ENCODE measurements at regions not wholly inside any gene's neighbourhood (a gene's known extent, or its start where the extent isn't known, plus 50 kb on each side); places are given as distances from the start of the nearest gene placed in this dataset.

DNA sequence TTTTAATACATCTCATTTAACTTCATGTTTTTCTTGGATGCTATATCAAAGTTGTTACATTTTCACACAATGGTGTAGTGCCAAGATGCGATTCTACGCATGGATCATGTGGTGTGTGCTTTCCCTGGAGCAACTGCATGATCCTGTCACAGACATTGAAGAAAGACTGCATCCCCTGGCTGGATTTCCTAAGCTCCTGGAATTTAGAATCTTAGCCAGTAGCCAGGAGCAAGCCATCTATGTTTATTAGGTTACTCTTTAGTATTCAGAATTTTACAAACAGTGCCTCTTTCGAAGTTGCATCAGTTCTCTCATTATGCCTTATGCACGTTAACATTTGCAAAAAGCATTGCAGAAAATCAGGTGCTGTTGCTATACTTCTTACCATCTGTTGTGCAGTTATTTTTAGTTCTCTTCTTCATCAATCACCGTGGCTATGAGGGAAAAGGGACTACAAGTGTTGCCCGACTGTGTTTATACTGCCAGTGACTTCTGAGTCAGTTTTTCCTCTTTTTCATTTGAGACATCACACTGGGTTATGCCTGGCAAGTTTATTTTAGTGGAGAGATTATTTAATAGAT lies 584.2 kb downstream of the BCKDHB start:
- TF ChIP-seq, protein P1, sequence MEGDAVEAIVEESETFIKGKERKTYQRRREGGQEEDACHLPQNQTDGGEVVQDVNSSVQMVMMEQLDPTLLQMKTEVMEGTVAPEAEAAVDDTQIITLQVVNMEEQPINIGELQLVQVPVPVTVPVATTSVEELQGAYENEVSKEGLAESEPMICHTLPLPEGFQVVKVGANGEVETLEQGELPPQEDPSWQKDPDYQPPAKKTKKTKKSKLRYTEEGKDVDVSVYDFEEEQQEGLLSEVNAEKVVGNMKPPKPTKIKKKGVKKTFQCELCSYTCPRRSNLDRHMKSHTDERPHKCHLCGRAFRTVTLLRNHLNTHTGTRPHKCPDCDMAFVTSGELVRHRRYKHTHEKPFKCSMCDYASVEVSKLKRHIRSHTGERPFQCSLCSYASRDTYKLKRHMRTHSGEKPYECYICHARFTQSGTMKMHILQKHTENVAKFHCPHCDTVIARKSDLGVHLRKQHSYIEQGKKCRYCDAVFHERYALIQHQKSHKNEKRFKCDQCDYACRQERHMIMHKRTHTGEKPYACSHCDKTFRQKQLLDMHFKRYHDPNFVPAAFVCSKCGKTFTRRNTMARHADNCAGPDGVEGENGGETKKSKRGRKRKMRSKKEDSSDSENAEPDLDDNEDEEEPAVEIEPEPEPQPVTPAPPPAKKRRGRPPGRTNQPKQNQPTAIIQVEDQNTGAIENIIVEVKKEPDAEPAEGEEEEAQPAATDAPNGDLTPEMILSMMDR (IDR thresholded peaks at IDR 0.05), result no peak
- TF ChIP-seq SIN3A (IDR thresholded peaks at IDR 0.05; ENCODE audit: borderline replicate concordance, insufficient read depth, low read depth, low read length), result no peak
- no peak for TF ChIP-seq POLR2AphosphoS5 (IDR thresholded peaks at IDR 0.05; ENCODE audit: low read depth, low read length)
- TF ChIP-seq, protein P2, sequence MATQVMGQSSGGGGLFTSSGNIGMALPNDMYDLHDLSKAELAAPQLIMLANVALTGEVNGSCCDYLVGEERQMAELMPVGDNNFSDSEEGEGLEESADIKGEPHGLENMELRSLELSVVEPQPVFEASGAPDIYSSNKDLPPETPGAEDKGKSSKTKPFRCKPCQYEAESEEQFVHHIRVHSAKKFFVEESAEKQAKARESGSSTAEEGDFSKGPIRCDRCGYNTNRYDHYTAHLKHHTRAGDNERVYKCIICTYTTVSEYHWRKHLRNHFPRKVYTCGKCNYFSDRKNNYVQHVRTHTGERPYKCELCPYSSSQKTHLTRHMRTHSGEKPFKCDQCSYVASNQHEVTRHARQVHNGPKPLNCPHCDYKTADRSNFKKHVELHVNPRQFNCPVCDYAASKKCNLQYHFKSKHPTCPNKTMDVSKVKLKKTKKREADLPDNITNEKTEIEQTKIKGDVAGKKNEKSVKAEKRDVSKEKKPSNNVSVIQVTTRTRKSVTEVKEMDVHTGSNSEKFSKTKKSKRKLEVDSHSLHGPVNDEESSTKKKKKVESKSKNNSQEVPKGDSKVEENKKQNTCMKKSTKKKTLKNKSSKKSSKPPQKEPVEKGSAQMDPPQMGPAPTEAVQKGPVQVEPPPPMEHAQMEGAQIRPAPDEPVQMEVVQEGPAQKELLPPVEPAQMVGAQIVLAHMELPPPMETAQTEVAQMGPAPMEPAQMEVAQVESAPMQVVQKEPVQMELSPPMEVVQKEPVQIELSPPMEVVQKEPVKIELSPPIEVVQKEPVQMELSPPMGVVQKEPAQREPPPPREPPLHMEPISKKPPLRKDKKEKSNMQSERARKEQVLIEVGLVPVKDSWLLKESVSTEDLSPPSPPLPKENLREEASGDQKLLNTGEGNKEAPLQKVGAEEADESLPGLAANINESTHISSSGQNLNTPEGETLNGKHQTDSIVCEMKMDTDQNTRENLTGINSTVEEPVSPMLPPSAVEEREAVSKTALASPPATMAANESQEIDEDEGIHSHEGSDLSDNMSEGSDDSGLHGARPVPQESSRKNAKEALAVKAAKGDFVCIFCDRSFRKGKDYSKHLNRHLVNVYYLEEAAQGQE (IDR thresholded peaks at IDR 0.05; ENCODE audit: insufficient read depth in 1 of 2, low read depth in 2 of 2, low read length in 1 of 2), result no peak
